ENCODE measurements at regions not wholly inside any gene's neighbourhood (a gene's known extent, or its start where the extent isn't known, plus 50 kb on each side); places are given as distances from the start of the nearest gene placed in this dataset.
"Not testable (repeated sequence)": the region's sequence is repeated elsewhere in the genome, so short reads cannot be mapped to it uniquely, and the experiment has no call there.

DNA sequence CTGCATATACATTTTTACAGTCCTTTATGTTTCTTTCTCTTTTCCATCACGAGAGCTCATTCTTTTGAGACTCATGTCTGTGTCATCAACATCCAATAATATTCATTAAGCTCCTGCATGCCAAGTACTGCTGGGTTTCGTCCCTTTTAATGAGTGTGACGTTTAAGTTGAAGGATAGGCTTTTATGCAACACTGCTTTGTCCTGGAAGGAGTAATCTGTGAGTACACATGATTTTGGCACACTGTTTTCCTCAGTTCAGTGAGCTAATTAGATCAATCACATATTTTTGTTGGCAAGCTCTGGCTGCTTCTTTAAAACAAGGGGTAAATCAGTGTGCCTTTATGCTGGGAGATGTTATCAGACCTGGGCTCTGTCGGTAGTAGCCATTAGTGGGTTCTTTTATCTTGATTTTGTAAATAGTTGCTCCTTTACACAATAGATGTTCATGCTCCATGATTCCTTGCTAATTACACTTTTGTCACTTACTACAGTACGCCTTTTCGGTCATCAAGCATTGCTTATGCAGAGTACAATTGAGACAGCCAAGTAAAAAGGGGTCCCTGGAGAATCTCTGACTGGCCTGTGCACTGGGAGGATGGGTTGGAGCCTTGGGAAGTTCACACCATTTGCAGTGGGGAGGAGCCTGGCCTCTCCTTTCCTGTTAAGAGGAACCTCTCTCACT is 132.6 kb downstream of the FHIP1A start:
- no peaks in the 10 kb centered on the region for H3K36me3 Mint-ChIP-seq
- H3K4me3 Mint-ChIP-seq: no peak overlapping the region
- 75% methylated on average over 2 of the region's 6 CpGs for WGBS (ENCODE audit: insufficient coverage)
- Histone ChIP-seq H3K4me2 (replicated peaks; ENCODE audit: extremely low read depth, low read length, poor library complexity, severe bottlenecking) (no peak overlapping the region), H3K79me2 (ENCODE audit: insufficient read depth, low read length) (no peaks in the 10 kb centered on the region), H3K4me1 (ENCODE audit: control insufficient read depth in 1 of 2, insufficient read depth in 2 of 2, low read length in 2 of 2) (no peaks in the 10 kb centered on the region), H3K27ac (ENCODE audit: low read depth in 1 of 2, low read length in 2 of 2) (no peak overlapping the region), H3K36me3 (replicated peaks in 1 of 2; ENCODE audit: control insufficient read depth in 1 of 2, insufficient read depth in 2 of 2, low read length in 2 of 2) (no peaks in the 10 kb centered on the region), H3K9me3 (replicated peaks in 1 of 2; ENCODE audit: control insufficient read depth in 1 of 2, insufficient read depth in 1 of 2, low read length in 2 of 2) (no peaks in the 10 kb centered on the region), H3K9ac (ENCODE audit: insufficient read depth, low read length, poor library complexity, severe bottlenecking) (no peak overlapping the region), H3K4me3 (replicated peaks in 1 of 3; ENCODE audit: low read depth in 2 of 3, low read length in 3 of 3) (no peak overlapping the region), H3K27me3 (ENCODE audit: control insufficient read depth in 2 of 2, insufficient read depth in 2 of 2, low read length in 2 of 2) (no peaks in the 10 kb centered on the region), H2AFZ (ENCODE audit: insufficient read depth, low read depth, low read length, poor library complexity, severe bottlenecking) (no peak overlapping the region), H4K20me1 (ENCODE audit: insufficient read depth, low read length) (no peaks in the 10 kb centered on the region)
- H3K4me1 Mint-ChIP-seq: peaks cover 3% of the 10 kb centered on the region
- intact Hi-C loops (cut with micrococcal nuclease): no loop called here
- peaks cover 0 to 2% (median 0%) of the 10 kb centered on the region in 7 donors for H3K9me3 Mint-ChIP-seq
- no peak for DNase-seq
- H3K27ac Mint-ChIP-seq: no peak overlapping the region
- H3K27me3 Mint-ChIP-seq (ENCODE audit: low read depth in 3 of 3): peaks cover 0 to 1% (median 0%) of the 10 kb centered on the region in 3 donors
- TF ChIP-seq, protein P1, sequence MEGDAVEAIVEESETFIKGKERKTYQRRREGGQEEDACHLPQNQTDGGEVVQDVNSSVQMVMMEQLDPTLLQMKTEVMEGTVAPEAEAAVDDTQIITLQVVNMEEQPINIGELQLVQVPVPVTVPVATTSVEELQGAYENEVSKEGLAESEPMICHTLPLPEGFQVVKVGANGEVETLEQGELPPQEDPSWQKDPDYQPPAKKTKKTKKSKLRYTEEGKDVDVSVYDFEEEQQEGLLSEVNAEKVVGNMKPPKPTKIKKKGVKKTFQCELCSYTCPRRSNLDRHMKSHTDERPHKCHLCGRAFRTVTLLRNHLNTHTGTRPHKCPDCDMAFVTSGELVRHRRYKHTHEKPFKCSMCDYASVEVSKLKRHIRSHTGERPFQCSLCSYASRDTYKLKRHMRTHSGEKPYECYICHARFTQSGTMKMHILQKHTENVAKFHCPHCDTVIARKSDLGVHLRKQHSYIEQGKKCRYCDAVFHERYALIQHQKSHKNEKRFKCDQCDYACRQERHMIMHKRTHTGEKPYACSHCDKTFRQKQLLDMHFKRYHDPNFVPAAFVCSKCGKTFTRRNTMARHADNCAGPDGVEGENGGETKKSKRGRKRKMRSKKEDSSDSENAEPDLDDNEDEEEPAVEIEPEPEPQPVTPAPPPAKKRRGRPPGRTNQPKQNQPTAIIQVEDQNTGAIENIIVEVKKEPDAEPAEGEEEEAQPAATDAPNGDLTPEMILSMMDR (IDR thresholded peaks at IDR 0.05): no peak

DNA sequence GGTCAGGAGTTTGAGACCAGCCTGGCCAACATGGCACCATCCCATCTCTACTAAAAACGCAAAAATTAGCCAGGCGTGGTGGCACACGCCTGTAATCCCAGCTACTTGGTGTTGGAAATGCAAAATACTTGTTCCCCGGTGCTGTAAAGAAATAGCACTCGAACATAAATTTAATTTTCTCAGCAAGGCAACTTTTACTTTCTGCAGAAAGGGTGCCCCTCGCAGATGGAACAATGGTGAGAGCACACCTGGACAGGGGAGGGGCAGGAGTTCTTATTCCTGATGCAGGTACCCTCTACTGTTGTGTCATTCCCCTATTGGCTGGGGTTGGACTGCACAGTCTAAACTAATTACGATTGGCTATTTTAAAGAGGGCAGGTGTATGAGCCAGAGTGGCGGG is 139.7 kb downstream of the FHIP1A start:
- Histone ChIP-seq H3K36me3 (replicated peaks in 1 of 2; ENCODE audit: control insufficient read depth in 1 of 2, insufficient read depth in 2 of 2, low read length in 2 of 2) (no peaks in the 10 kb centered on the region), H3K9ac (ENCODE audit: insufficient read depth, low read length, poor library complexity, severe bottlenecking) (no peak overlapping the region), H3K4me1 (ENCODE audit: control insufficient read depth in 1 of 2, insufficient read depth in 2 of 2, low read length in 2 of 2) (no peaks in the 10 kb centered on the region), H3K27me3 (ENCODE audit: control insufficient read depth in 2 of 2, insufficient read depth in 2 of 2, low read length in 2 of 2) (no peaks in the 10 kb centered on the region), H2AFZ (ENCODE audit: insufficient read depth, low read depth, low read length, poor library complexity, severe bottlenecking) (no peak overlapping the region), H3K4me2 (replicated peaks; ENCODE audit: extremely low read depth, low read length, poor library complexity, severe bottlenecking) (no peak overlapping the region), H3K4me3 (replicated peaks in 1 of 3; ENCODE audit: low read depth in 2 of 3, low read length in 3 of 3) (no peak overlapping the region), H3K79me2 (ENCODE audit: insufficient read depth, low read length) (no peaks in the 10 kb centered on the region), H4K20me1 (ENCODE audit: insufficient read depth, low read length) (no peaks in the 10 kb centered on the region), H3K27ac (ENCODE audit: low read depth in 1 of 2, low read length in 2 of 2) (no peak overlapping the region), H3K9me3 (replicated peaks in 1 of 2; ENCODE audit: control insufficient read depth in 1 of 2, insufficient read depth in 1 of 2, low read length in 2 of 2) (peaks cover 20 to 26% of the 10 kb centered on the region in 2 donors)
- H3K9me3 Mint-ChIP-seq: peaks cover 7 to 36% (median 27%) of the 10 kb centered on the region in 7 donors
- 100% methylated on average over 5 of the region's 8 CpGs for WGBS (ENCODE audit: insufficient coverage)
- H3K27ac Mint-ChIP-seq: no peak overlapping the region
- no peaks in the 10 kb centered on the region for H3K36me3 Mint-ChIP-seq
- TF ChIP-seq, protein P1 (IDR thresholded peaks at IDR 0.05): no peak
- intact Hi-C loops (cut with micrococcal nuclease): no loop called here
- DNase-seq: no peak
- H3K4me3 Mint-ChIP-seq: no peak overlapping the region
- no peaks in the 10 kb centered on the region for H3K4me1 Mint-ChIP-seq
- no peaks in the 10 kb centered on the region for H3K27me3 Mint-ChIP-seq (ENCODE audit: low read depth in 3 of 3)

DNA sequence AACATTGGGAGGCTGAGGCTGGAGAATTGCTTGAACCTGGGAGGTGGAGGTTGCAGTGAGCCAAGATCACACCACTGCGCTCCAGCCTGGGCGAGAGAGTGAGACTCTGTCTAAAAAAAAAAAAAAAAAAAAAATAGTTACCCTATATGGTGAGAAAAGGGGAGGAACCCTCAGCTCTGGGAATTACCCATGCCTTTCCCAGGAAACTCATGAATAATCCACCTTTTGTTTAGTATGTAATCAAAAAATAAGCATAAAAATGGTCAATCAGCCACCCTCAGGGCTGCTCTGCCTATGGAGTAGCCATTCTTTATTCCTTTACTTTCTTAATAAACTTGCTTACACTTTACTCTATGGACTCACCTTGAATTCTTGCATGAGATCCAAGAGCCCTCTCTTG is 140.4 kb downstream of the FHIP1A start:
- H4K20me1 ChIP-seq (ENCODE audit: insufficient read depth, low read length); H3K27me3 Mint-ChIP-seq (ENCODE audit: low read depth in 3 of 3); H3K36me3 Mint-ChIP-seq; H3K4me1 ChIP-seq (ENCODE audit: control insufficient read depth in 1 of 2, insufficient read depth in 2 of 2, low read length in 2 of 2); H3K9ac ChIP-seq (ENCODE audit: insufficient read depth, low read length, poor library complexity, severe bottlenecking); intact Hi-C loops (cut with micrococcal nuclease); H3K4me3 ChIP-seq (replicated peaks in 1 of 3; ENCODE audit: low read depth in 2 of 3, low read length in 3 of 3); H3K27ac ChIP-seq (ENCODE audit: low read depth in 1 of 2, low read length in 2 of 2); H3K4me3 Mint-ChIP-seq; H3K36me3 ChIP-seq (replicated peaks in 1 of 2; ENCODE audit: control insufficient read depth in 1 of 2, insufficient read depth in 2 of 2, low read length in 2 of 2); H3K4me1 Mint-ChIP-seq; H2AFZ ChIP-seq (ENCODE audit: insufficient read depth, low read depth, low read length, poor library complexity, severe bottlenecking); H3K27me3 ChIP-seq (ENCODE audit: control insufficient read depth in 2 of 2, insufficient read depth in 2 of 2, low read length in 2 of 2); H3K27ac Mint-ChIP-seq; H3K4me2 ChIP-seq (replicated peaks; ENCODE audit: extremely low read depth, low read length, poor library complexity, severe bottlenecking); DNase-seq; H3K79me2 ChIP-seq (ENCODE audit: insufficient read depth, low read length): not testable (repeated sequence)
- WGBS (ENCODE audit: insufficient coverage): no CpG with 5 or more reads among the region's 2 CpGs
- H3K9me3 ChIP-seq (replicated peaks in 1 of 2; ENCODE audit: control insufficient read depth in 1 of 2, insufficient read depth in 1 of 2, low read length in 2 of 2): peaks cover 20 to 26% of the 10 kb centered on the region in 2 donors
- H3K9me3 Mint-ChIP-seq: peaks cover 7 to 36% (median 27%) of the 10 kb centered on the region in 7 donors

Measured in CD14-positive monocyte (primary cell).